IMR-90 (cell line): ENCODE measurements at regions not wholly inside any gene's neighbourhood (a gene's known extent, or its start where the extent isn't known, plus 50 kb on each side); places are given as distances from the start of the nearest gene placed in this dataset.

ENCODE experiments used
- ATAC-seq: fragments of 200-7000 bp; cut with Tn5 transposase; 2 replicates; pipeline ENCODE4 v1.9.1; 2020; ENCODE audit warnings: low read depth, mild to moderate bottlenecking, moderate library complexity
- BruUV-seq: library from RNA; stranded (reverse); fragments of 400-500 nt; replicated peaks from 2 replicates; lab custom pipeline; 2021; lab: Mats Ljungman, UMichigan
- CTCF ChIA-PET: fragments of 300-600 bp; formaldehyde crosslinking; extraction: SDS; loops from one replicate; lab custom pipeline; 2021; ENCODE audit warnings: antibody characterized with exemption; lab: Yijun Ruan, JAX
- POLR2A ChIA-PET: fragments of 300-600 bp; sonication (Branson Sonifier 250); formaldehyde crosslinking; loops from one replicate; lab custom pipeline; 2022; ENCODE audit warnings: antibody characterized with exemption; ENCODE audit not compliant: unreplicated experiment; lab: Charles Lee
- DNase-seq: peaks from one replicate; pipeline ENCODE4 v3.0.0; 2013
- H2AFZ ChIP-seq: replicated peaks from 2 replicates; pipeline ENCODE3; 2013; ENCODE audit warnings: low read length, mild to moderate bottlenecking; ENCODE audit not compliant: poor library complexity
- H2AK5ac ChIP-seq: 2 replicates; pipeline ENCODE4 v1.6.1; 2013; ENCODE audit warnings: low read depth, low read length, inconsistent platforms
- H2AK9ac ChIP-seq: replicated peaks from 2 replicates; pipeline ENCODE3; 2013; ENCODE audit warnings: mild to moderate bottlenecking, low read depth, low read length, moderate library complexity; ENCODE audit not compliant: poor library complexity
- H2BK120ac ChIP-seq: 2 replicates; pipeline ENCODE4 v1.6.1; 2013; ENCODE audit warnings: low read depth, low read length, inconsistent platforms
- H2BK15ac ChIP-seq: 3 replicates; pipeline ENCODE4 v1.6.1; 2013; ENCODE audit warnings: low read depth, low read length, inconsistent platforms
- H2BK20ac ChIP-seq: 2 replicates; pipeline ENCODE4 v1.6.1; 2013; ENCODE audit warnings: low read depth, mild to moderate bottlenecking, inconsistent platforms, low read length, moderate library complexity
- H2BK5ac ChIP-seq: 2 replicates; pipeline ENCODE4 v1.6.1; 2013; ENCODE audit warnings: mild to moderate bottlenecking, low read depth, low read length, inconsistent platforms; ENCODE audit not compliant: poor library complexity, severe bottlenecking
- H3K14ac ChIP-seq: replicated peaks from 2 replicates; pipeline ENCODE4 v1.6.1; 2013; ENCODE audit warnings: low read depth, low read length, inconsistent platforms
- H3K18ac ChIP-seq: 2 replicates; pipeline ENCODE4 v1.6.1; 2013; ENCODE audit warnings: low read depth, low read length, control low read depth
- H3K23ac ChIP-seq: 2 replicates; pipeline ENCODE4 v1.6.1; 2013; ENCODE audit warnings: low read depth, low read length, inconsistent platforms
- H3K27ac ChIP-seq: 2 replicates; pipeline ENCODE4 v1.5.1; 2013; ENCODE audit warnings: mild to moderate bottlenecking, control low read depth, low read length; ENCODE audit not compliant: insufficient read depth
- H3K27me3 ChIP-seq: 2 replicates; pipeline ENCODE4 v1.6.1; 2013; ENCODE audit warnings: low read length; ENCODE audit not compliant: control insufficient read depth, insufficient read depth
- H3K36me3 ChIP-seq: 2 replicates; pipeline ENCODE4 v1.6.1; 2013; ENCODE audit warnings: low read length, mixed read lengths; ENCODE audit not compliant: control insufficient read depth, insufficient read depth
- H3K4ac ChIP-seq: 2 replicates; pipeline ENCODE4 v1.6.1; 2013; ENCODE audit warnings: low read depth, low read length, inconsistent platforms
- H3K4me1 ChIP-seq: 2 replicates; pipeline ENCODE4 v1.6.1; 2013; ENCODE audit warnings: low read length, mixed read lengths; ENCODE audit not compliant: control insufficient read depth, insufficient read depth
- H3K4me2 ChIP-seq: 2 replicates; pipeline ENCODE4 v1.6.1; 2013; ENCODE audit warnings: low read depth, mild to moderate bottlenecking, control low read depth, low read length, moderate library complexity
- H3K4me3 ChIP-seq: 2 replicates; pipeline ENCODE4 v1.5.1; 2013; ENCODE audit warnings: low read depth, mild to moderate bottlenecking, control low read depth, low read length, moderate library complexity; ENCODE audit not compliant: insufficient read depth
- H3K56ac ChIP-seq: 2 replicates; pipeline ENCODE4 v1.6.1; 2013; ENCODE audit warnings: low read length, inconsistent platforms; ENCODE audit not compliant: insufficient read depth; ENCODE audit errors: extremely low read depth
- H3K79me1 ChIP-seq, 2 experiments: 2 replicates each; pipeline ENCODE4 v1.6.1; 2013; ENCODE audit warnings: low read length in 2 of 2, inconsistent platforms in 1 of 2, low read depth in 1 of 2
- H3K9ac ChIP-seq: 2 replicates; pipeline ENCODE4 v1.6.1; 2013; ENCODE audit warnings: low read depth, low read length, control low read depth
- H3K9me1 ChIP-seq: 2 replicates; pipeline ENCODE4 v1.6.1; 2013; ENCODE audit warnings: low read length, inconsistent platforms; ENCODE audit not compliant: insufficient read depth
- H3K9me3 ChIP-seq: 2 replicates; pipeline ENCODE4 v1.6.1; 2013; ENCODE audit warnings: low read length; ENCODE audit not compliant: control insufficient read depth, insufficient read depth
- H4K20me1 ChIP-seq: 2 replicates; pipeline ENCODE4 v1.6.1; 2013; ENCODE audit warnings: low read length, inconsistent platforms; ENCODE audit not compliant: insufficient read depth
- H4K5ac ChIP-seq: 2 replicates; pipeline ENCODE4 v1.6.1; 2013; ENCODE audit warnings: mild to moderate bottlenecking, low read depth, low read length, control low read depth
- H4K8ac ChIP-seq, 2 experiments: 2 replicates each; pipeline ENCODE4 v1.6.1; 2013; ENCODE audit warnings: low read depth in 2 of 2, low read length in 2 of 2, control low read depth in 1 of 2, inconsistent platforms in 1 of 2
- H4K91ac ChIP-seq: 2 replicates; pipeline ENCODE4 v1.6.1; 2013; ENCODE audit warnings: low read depth, low read length, inconsistent platforms; ENCODE audit not compliant: insufficient read depth
- CHD1 ChIP-seq: IDR thresholded peaks from 2 replicates; pipeline ENCODE4 v1.6.1; 2012; ENCODE audit warnings: low read depth, low read length, improper control_type of control experiment
- RAD21 ChIP-seq: IDR thresholded peaks from 2 replicates; pipeline ENCODE4 v1.6.1; 2012; ENCODE audit warnings: low read length, improper control_type of control experiment
- dilution Hi-C: fragments of 300-500 bp; cut with HindIII; formaldehyde crosslinking; loops from one replicate; pipeline ENCODE4 v1.14.3; 2018; ENCODE audit warnings: low sequenced_read_pairs; ENCODE audit not compliant: unreplicated experiment
- in situ Hi-C: fragments of 300-500 bp; cut with MboI; formaldehyde crosslinking; loops from 3 replicates; pipeline ENCODE4 v1.14.3; 2019; ENCODE audit warnings: low sequenced_read_pairs, inconsistent platforms, mixed read lengths
- intact Hi-C: fragments of 100-400 bp; cut with micrococcal nuclease; formaldehyde crosslinking; loops from 2 replicates; pipeline ENCODE4 v1.10.0; 2022

GRCh38 chr2:128745946-128746345 lies 427.3 kb upstream of the HS6ST1 start:
- Histone ChIP-seq H3K4ac (no peak overlapping the region), H3K4me2 (no peak overlapping the region)

More at GRCh38 chr2:128745946-128746345, 427.3 kb upstream of the HS6ST1 start:
- Histone ChIP-seq H3K36me3 (no peaks in the 10 kb centered on the region), H3K56ac (no peak overlapping the region), H3K27me3 (peaks cover 10% of the 10 kb centered on the region), H3K23ac (no peak overlapping the region), H4K20me1 (no peaks in the 10 kb centered on the region), H2BK120ac (no peak overlapping the region), H2AK5ac (no peak overlapping the region), H4K5ac (no peak overlapping the region), H3K9ac (no peak overlapping the region), H3K4me1 (peaks cover 2% of the 10 kb centered on the region; the same call in 1 of the 2 replicates), H2BK15ac (no peak overlapping the region), H3K9me1 (no peaks in the 10 kb centered on the region), H3K27ac (no peak overlapping the region), H3K79me1 (no peaks in the 10 kb centered on the region), H2AK9ac (no peak overlapping the region), H4K91ac (no peak overlapping the region), H3K4me3 (no peak overlapping the region), H2BK5ac (no peak overlapping the region), H3K9me3 (no peaks in the 10 kb centered on the region), H3K14ac (no peak overlapping the region), H2AFZ (no peak overlapping the region), H4K8ac (no peak overlapping the region), H3K18ac (no peak overlapping the region), H2BK20ac (no peak overlapping the region)
- TF ChIP-seq CHD1 (no peak), RAD21 (no peak)
- no TSS peak for BruUV-seq
- ChIA-PET POLR2A (no interaction called here), CTCF (interaction anchor here (1.1 kb wide), 1 partner anchor 10 kb away, joined by 4 read pairs; no protein-coding TSS in a partner anchor)
- no peak for ATAC-seq
- in situ Hi-C loops (loop anchor here (25.0 kb wide), 1 partner anchor 684 kb away; no protein-coding TSS in a partner anchor), dilution Hi-C loops (no loop called here), intact Hi-C loops (no loop called here)
- DNase-seq: no peak
